ENCODE measurements at regions not wholly inside any gene's neighbourhood (a gene's known extent, or its start where the extent isn't known, plus 50 kb on each side); places are given as distances from the start of the nearest gene placed in this dataset.
"Not testable (repeated sequence)": the region's sequence is repeated elsewhere in the genome, so short reads cannot be mapped to it uniquely, and the experiment has no call there.

DNA sequence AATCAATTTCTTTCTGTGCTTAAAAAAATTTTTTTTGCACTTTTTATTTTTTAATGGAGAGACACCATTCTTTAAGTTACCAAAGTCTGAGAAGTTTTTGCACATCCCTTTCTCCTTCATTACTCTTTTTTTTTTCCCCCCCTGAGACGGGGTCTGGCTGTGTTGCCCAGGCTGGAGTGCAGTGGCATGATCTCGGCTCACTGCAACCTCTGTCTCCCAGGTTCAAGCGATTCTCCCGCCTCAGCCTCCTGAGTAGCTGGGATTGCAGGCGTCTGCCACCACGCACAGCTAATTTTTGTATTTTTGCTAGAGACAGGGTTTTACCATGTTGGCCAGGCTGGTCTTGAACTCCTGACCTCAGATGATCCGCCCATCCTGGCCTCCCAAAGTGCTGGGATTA lies 104.3 kb downstream of the UTRN start:
- not testable (repeated sequence) for TF ChIP-seq POLR2A, EP300 (IDR thresholded peaks at IDR 0.05)
- TF ChIP-seq, protein P1, sequence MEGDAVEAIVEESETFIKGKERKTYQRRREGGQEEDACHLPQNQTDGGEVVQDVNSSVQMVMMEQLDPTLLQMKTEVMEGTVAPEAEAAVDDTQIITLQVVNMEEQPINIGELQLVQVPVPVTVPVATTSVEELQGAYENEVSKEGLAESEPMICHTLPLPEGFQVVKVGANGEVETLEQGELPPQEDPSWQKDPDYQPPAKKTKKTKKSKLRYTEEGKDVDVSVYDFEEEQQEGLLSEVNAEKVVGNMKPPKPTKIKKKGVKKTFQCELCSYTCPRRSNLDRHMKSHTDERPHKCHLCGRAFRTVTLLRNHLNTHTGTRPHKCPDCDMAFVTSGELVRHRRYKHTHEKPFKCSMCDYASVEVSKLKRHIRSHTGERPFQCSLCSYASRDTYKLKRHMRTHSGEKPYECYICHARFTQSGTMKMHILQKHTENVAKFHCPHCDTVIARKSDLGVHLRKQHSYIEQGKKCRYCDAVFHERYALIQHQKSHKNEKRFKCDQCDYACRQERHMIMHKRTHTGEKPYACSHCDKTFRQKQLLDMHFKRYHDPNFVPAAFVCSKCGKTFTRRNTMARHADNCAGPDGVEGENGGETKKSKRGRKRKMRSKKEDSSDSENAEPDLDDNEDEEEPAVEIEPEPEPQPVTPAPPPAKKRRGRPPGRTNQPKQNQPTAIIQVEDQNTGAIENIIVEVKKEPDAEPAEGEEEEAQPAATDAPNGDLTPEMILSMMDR (IDR thresholded peaks at IDR 0.05): not testable (repeated sequence)

Measured in suprapubic skin (tissue), 3 donors.